ENCODE measurements at regions not wholly inside any gene's neighbourhood (a gene's known extent, or its start where the extent isn't known, plus 50 kb on each side); places are given as distances from the start of the nearest gene placed in this dataset.

DNA sequence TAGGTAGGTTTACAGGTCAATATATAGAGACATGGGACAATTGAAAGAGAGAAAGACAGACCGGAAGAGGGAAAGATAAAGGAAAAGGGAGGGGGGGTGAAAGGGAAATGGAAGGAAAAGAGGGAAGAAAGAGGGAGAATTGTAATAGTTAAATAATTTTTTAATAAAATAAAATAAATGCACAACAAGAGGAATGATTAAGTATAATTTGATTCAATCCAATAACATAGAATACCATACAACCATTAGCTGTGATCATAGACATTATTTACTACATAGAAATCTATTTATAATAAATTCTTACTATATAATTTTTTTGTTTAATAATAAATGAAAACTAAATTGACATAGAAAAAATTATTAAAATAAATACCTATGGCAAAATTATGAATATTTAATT is 330.7 kb downstream of the NR4A2 start:
- no peaks in the 10 kb centered on the region for H3K36me3 Mint-ChIP-seq
- POLR2A ChIA-PET, result interaction anchor here (0.6 to 0.7 kb wide), 2 partner anchors 332 to 334 kb away, joined by 3 to 5 read pairs; no protein-coding TSS in a partner anchor
- peaks cover 8% of the 10 kb centered on the region for H3K4me1 Mint-ChIP-seq
- CTCF ChIA-PET, result no interaction called here
- H3K27me3 Mint-ChIP-seq (ENCODE audit: low read depth), result no peaks in the 10 kb centered on the region; the same call in 1 of the 2 replicates
- no peak overlapping the region for H3K27ac Mint-ChIP-seq
- DNase-seq (ENCODE audit: low spot score), result no peak
- no peak for TF ChIP-seq MXD4 (CRISPR knock-in tag; IDR thresholded peaks at IDR 0.05; ENCODE audit: borderline replicate concordance)
- no peak for TF ChIP-seq FOXP4 (CRISPR knock-in tag; IDR thresholded peaks at IDR 0.05)
- TF ChIP-seq JAZF1 (CRISPR knock-in tag; IDR thresholded peaks at IDR 0.05), result no peak
- no peak for TF ChIP-seq HMGA2 (CRISPR knock-in tag; IDR thresholded peaks at IDR 0.05)
- no peak for TF ChIP-seq ZNF121 (CRISPR knock-in tag; IDR thresholded peaks at IDR 0.05)
- no peak for TF ChIP-seq SMAD4 (CRISPR knock-in tag; IDR thresholded peaks at IDR 0.05)
- TF ChIP-seq IRF1 (CRISPR knock-in tag; IDR thresholded peaks at IDR 0.05), result no peak
- no peak for TF ChIP-seq NFYB (CRISPR knock-in tag; conservative IDR thresholded peaks at IDR 0.05; ENCODE audit: low read depth)
- no peak for TF ChIP-seq GABPB1 (CRISPR knock-in tag; IDR thresholded peaks at IDR 0.05)
- TF ChIP-seq EMX1 (CRISPR knock-in tag; IDR thresholded peaks at IDR 0.05), result no peak
- no peak for TF ChIP-seq NR1H2 (CRISPR knock-in tag; IDR thresholded peaks at IDR 0.05)
- TF ChIP-seq, protein P1, sequence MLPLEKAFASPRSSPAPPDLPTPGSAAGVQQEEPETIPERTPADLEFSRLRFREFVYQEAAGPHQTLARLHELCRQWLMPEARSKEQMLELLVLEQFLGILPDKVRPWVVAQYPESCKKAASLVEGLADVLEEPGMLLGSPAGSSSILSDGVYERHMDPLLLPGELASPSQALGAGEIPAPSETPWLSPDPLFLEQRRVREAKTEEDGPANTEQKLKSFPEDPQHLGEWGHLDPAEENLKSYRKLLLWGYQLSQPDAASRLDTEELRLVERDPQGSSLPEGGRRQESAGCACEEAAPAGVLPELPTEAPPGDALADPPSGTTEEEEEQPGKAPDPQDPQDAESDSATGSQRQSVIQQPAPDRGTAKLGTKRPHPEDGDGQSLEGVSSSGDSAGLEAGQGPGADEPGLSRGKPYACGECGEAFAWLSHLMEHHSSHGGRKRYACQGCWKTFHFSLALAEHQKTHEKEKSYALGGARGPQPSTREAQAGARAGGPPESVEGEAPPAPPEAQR (CRISPR knock-in tag; IDR thresholded peaks at IDR 0.05), result no peak
- TF ChIP-seq ZNF425 (CRISPR knock-in tag; conservative IDR thresholded peaks at IDR 0.05), result no peak
- TF ChIP-seq, protein P2, sequence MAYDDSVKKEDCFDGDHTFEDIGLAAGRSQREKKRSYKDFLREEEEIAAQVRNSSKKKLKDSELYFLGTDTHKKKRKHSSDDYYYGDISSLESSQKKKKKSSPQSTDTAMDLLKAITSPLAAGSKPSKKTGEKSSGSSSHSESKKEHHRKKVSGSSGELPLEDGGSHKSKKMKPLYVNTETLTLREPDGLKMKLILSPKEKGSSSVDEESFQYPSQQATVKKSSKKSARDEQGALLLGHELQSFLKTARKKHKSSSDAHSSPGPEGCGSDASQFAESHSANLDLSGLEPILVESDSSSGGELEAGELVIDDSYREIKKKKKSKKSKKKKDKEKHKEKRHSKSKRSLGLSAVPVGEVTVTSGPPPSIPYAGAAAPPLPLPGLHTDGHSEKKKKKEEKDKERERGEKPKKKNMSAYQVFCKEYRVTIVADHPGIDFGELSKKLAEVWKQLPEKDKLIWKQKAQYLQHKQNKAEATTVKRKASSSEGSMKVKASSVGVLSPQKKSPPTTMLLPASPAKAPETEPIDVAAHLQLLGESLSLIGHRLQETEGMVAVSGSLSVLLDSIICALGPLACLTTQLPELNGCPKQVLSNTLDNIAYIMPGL (CRISPR knock-in tag; IDR thresholded peaks at IDR 0.05), result no peak
- no peak for TF ChIP-seq PRRX2 (CRISPR knock-in tag; IDR thresholded peaks at IDR 0.05)
- no peak for TF ChIP-seq ATF1 (CRISPR knock-in tag; IDR thresholded peaks at IDR 0.05)
- TF ChIP-seq, protein P3, sequence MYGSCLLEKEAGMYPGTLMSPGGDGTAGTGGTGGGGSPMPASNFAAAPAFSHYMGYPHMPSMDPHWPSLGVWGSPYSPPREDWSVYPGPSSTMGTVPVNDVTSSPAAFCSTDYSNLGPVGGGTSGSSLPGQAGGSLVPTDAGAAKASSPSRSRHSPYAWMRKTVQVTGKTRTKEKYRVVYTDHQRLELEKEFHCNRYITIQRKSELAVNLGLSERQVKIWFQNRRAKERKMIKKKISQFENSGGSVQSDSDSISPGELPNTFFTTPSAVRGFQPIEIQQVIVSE (CRISPR knock-in tag; IDR thresholded peaks at IDR 0.05; ENCODE audit: borderline replicate concordance), result no peak
- TF ChIP-seq ELF4 (CRISPR knock-in tag; IDR thresholded peaks at IDR 0.05; ENCODE audit: low read depth), result no peak
- H3K4me3 Mint-ChIP-seq, result no peak overlapping the region
- no peaks in the 10 kb centered on the region for H3K9me3 Mint-ChIP-seq
- no peak for ATAC-seq

- H3K27ac Mint-ChIP-seq, result no peak overlapping the region
- ATAC-seq (no peak), DNase-seq (ENCODE audit: low spot score) (no peak)
- H3K36me3 Mint-ChIP-seq, result no peaks in the 10 kb centered on the region
- H3K4me1 Mint-ChIP-seq, result no peaks in the 10 kb centered on the region
- POLR2A ChIA-PET, result no interaction called here
- peaks cover 8% of the 10 kb centered on the region for H3K9me3 Mint-ChIP-seq
- CTCF ChIA-PET, result no interaction called here
- no peaks in the 10 kb centered on the region for H3K27me3 Mint-ChIP-seq (ENCODE audit: low read depth)
- H3K4me3 Mint-ChIP-seq, result no peak overlapping the region
- TF ChIP-seq ATF6 (CRISPR knock-in tag; IDR thresholded peaks at IDR 0.05) (no peak), GTF2I (CRISPR knock-in tag; conservative IDR thresholded peaks at IDR 0.05) (no peak), NR2C2 (CRISPR knock-in tag; IDR thresholded peaks at IDR 0.05) (no peak), TEAD4 (CRISPR knock-in tag; IDR thresholded peaks at IDR 0.05) (no peak), NR3C1 (CRISPR knock-in tag; conservative IDR thresholded peaks at IDR 0.05; ENCODE audit: low read depth) (no peak)
- TF ChIP-seq, protein P4, sequence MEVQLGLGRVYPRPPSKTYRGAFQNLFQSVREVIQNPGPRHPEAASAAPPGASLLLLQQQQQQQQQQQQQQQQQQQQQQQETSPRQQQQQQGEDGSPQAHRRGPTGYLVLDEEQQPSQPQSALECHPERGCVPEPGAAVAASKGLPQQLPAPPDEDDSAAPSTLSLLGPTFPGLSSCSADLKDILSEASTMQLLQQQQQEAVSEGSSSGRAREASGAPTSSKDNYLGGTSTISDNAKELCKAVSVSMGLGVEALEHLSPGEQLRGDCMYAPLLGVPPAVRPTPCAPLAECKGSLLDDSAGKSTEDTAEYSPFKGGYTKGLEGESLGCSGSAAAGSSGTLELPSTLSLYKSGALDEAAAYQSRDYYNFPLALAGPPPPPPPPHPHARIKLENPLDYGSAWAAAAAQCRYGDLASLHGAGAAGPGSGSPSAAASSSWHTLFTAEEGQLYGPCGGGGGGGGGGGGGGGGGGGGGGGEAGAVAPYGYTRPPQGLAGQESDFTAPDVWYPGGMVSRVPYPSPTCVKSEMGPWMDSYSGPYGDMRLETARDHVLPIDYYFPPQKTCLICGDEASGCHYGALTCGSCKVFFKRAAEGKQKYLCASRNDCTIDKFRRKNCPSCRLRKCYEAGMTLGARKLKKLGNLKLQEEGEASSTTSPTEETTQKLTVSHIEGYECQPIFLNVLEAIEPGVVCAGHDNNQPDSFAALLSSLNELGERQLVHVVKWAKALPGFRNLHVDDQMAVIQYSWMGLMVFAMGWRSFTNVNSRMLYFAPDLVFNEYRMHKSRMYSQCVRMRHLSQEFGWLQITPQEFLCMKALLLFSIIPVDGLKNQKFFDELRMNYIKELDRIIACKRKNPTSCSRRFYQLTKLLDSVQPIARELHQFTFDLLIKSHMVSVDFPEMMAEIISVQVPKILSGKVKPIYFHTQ (CRISPR knock-in tag; IDR thresholded peaks at IDR 0.05), result no peak
Observed at GRCh38 chr2:155997538-155997937, 335.0 kb downstream of the NR4A2 start.
